ENCODE measurements at regions not wholly inside any gene's neighbourhood (a gene's known extent, or its start where the extent isn't known, plus 50 kb on each side); places are given as distances from the start of the nearest gene placed in this dataset.

DNA sequence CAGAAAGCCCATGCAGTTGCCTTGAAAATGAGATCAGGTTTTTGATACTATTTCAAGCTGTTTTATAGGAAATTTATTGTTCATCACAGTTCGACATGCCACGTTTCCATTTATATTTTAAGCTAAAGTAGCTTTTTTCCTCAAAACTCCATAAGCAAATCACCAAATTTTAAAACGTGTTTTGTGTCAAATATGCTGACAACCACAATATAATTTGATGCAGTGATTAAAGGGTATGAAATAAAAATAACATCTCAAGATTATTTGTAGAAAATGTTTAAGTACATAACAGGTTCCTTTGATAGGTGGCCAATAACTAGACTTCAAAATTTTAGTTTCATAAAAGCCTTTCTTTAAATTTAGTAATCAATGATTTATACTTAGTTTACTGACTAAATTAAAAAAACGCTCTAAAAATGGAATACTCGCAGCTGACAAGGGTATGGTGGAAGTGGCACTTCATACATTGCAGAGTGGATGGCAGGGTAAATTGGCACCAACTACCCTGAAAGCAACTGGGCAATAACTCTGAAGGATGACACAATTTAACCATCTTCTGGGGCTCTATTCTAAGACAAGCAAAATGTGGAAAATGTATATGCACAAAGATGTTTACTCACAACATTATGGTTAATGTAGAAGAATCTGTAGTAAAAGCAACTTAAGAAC is 481.6 kb downstream of the TNS3 start:
- Histone ChIP-seq H3K27ac (ENCODE audit: low read depth, low read length) (no peak overlapping the region), H4K91ac (ENCODE audit: low read depth, low read length) (no peak overlapping the region), H3K14ac (ENCODE audit: low read length) (no peak overlapping the region), H3K4ac (ENCODE audit: low read depth, low read length) (no peak overlapping the region), H3K9me3 (ENCODE audit: insufficient read depth, low read depth, low read length) (peaks cover 3% of the 10 kb centered on the region), H3K36me3 (ENCODE audit: control insufficient read depth in 1 of 2, insufficient read depth in 2 of 2, low read length in 2 of 2) (no peaks in the 10 kb centered on the region), H3K9ac (ENCODE audit: low read length) (no peak overlapping the region), H2BK5ac (ENCODE audit: low read depth, low read length, poor library complexity) (no peak overlapping the region), H3K4me3 (ENCODE audit: low read depth, low read length) (no peak overlapping the region), H4K12ac (ENCODE audit: low read depth, low read length) (no peak overlapping the region), H3K79me1 (ENCODE audit: low read length) (no peaks in the 10 kb centered on the region), H2AK5ac (ENCODE audit: low read length) (no peak overlapping the region), H3K4me1 (ENCODE audit: control insufficient read depth in 1 of 2, insufficient read depth in 2 of 2, low read length in 2 of 2) (no peaks in the 10 kb centered on the region), H2AFZ (ENCODE audit: insufficient read depth, low read length, poor library complexity) (no peak overlapping the region), H2BK12ac (ENCODE audit: low read length) (no peak overlapping the region), H3K23ac (ENCODE audit: low read length) (no peak overlapping the region), H2BK120ac (ENCODE audit: insufficient read depth, low read length, poor library complexity) (no peak overlapping the region), H4K8ac (ENCODE audit: low read depth, low read length) (no peak overlapping the region), H3K18ac (ENCODE audit: low read length) (no peak overlapping the region), H3K27me3 (ENCODE audit: insufficient read depth, low read length) (no peaks in the 10 kb centered on the region), H3K4me2 (ENCODE audit: low read length) (no peak overlapping the region), H3K79me2 (ENCODE audit: control insufficient read depth, insufficient read depth, low read length, poor library complexity) (no peaks in the 10 kb centered on the region)
- WGBS (ENCODE audit: extremely low coverage, insufficient coverage, insufficient read length), result no CpG with 5 or more reads among the region's 5 CpGs
- DNase-seq, result no peak

DNA sequence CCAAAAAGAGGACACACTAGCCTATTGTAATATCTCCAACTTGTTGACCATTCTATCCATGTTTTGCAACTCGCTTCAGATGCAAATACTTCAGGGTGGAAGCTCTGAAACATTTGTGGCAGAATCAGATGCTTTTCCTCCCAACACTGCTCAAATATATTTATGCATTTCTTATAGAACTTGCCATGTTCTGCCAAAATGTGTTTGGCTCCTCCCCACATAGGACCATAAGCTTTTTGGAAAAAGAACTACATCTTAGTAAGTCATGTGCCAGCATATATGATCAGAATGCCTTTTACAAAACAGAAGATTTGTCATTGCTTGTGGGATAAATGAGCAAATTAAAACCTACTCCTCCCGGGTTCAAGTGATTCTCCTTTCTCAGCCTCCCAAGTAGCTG is 484.5 kb downstream of the TNS3 start:
- no peak overlapping the region for H3K4me2 ChIP-seq (ENCODE audit: low read length)
- peaks cover 3% of the 10 kb centered on the region for H3K9me3 ChIP-seq (ENCODE audit: insufficient read depth, low read depth, low read length)
- H3K27ac ChIP-seq (ENCODE audit: low read depth, low read length), result no peak overlapping the region
- DNase-seq, result no peak
- no peak overlapping the region for H4K12ac ChIP-seq (ENCODE audit: low read depth, low read length)
- H2BK120ac ChIP-seq (ENCODE audit: insufficient read depth, low read length, poor library complexity), result no peak overlapping the region
- no peak overlapping the region for H2AFZ ChIP-seq (ENCODE audit: insufficient read depth, low read length, poor library complexity)
- H3K23ac ChIP-seq (ENCODE audit: low read length), result no peak overlapping the region
- no peak overlapping the region for H3K18ac ChIP-seq (ENCODE audit: low read length)
- H3K4ac ChIP-seq (ENCODE audit: low read depth, low read length), result no peak overlapping the region
- no peak overlapping the region for H3K14ac ChIP-seq (ENCODE audit: low read length)
- no peaks in the 10 kb centered on the region for H3K79me2 ChIP-seq (ENCODE audit: control insufficient read depth, insufficient read depth, low read length, poor library complexity)
- H2BK12ac ChIP-seq (ENCODE audit: low read length), result no peak overlapping the region
- no peaks in the 10 kb centered on the region for H3K36me3 ChIP-seq (ENCODE audit: control insufficient read depth in 1 of 2, insufficient read depth in 2 of 2, low read length in 2 of 2)
- no peaks in the 10 kb centered on the region for H3K79me1 ChIP-seq (ENCODE audit: low read length)
- WGBS (ENCODE audit: extremely low coverage, insufficient coverage, insufficient read length), result no CpG with 5 or more reads among the region's 2 CpGs
- H4K8ac ChIP-seq (ENCODE audit: low read depth, low read length), result no peak overlapping the region
- H3K27me3 ChIP-seq (ENCODE audit: insufficient read depth, low read length), result no peaks in the 10 kb centered on the region
- no peak overlapping the region for H3K9ac ChIP-seq (ENCODE audit: low read length)
- H4K91ac ChIP-seq (ENCODE audit: low read depth, low read length), result no peak overlapping the region
- no peak overlapping the region for H2BK5ac ChIP-seq (ENCODE audit: low read depth, low read length, poor library complexity)
- no peak overlapping the region for H2AK5ac ChIP-seq (ENCODE audit: low read length)
- no peaks in the 10 kb centered on the region for H3K4me1 ChIP-seq (ENCODE audit: control insufficient read depth in 1 of 2, insufficient read depth in 2 of 2, low read length in 2 of 2)
- no peak overlapping the region for H3K4me3 ChIP-seq (ENCODE audit: low read depth, low read length)

DNA sequence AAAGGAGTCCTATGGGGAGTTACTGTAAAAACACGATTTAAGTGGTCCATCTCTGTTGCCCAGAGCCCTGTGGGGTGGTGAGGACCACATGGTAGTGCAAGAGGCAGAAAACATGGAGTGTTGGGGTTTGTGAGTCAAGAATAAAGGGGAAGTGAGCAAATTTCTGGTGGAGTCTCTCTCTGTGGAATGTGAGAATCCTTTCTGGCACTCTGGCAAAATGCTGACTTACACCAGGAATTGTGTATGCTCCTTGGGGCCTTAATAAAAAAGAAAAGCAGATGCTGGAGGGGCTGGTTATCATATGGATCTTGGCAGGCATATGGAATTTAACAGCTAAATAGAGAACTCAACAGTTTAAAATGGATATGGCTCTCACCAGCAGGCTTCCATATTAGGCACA is 486.0 kb downstream of the TNS3 start:
- WGBS (ENCODE audit: extremely low coverage, insufficient coverage, insufficient read length), result no CpG with 5 or more reads among the region's 1 CpG
- no peak overlapping the region for H4K91ac ChIP-seq (ENCODE audit: low read depth, low read length)
- H3K14ac ChIP-seq (ENCODE audit: low read length), result no peak overlapping the region
- H3K18ac ChIP-seq (ENCODE audit: low read length), result no peak overlapping the region
- no peak overlapping the region for H3K4me2 ChIP-seq (ENCODE audit: low read length)
- H3K4me1 ChIP-seq (ENCODE audit: control insufficient read depth in 1 of 2, insufficient read depth in 2 of 2, low read length in 2 of 2), result no peaks in the 10 kb centered on the region
- H3K9ac ChIP-seq (ENCODE audit: low read length), result no peak overlapping the region
- H2AK5ac ChIP-seq (ENCODE audit: low read length), result no peak overlapping the region
- no peak overlapping the region for H2BK120ac ChIP-seq (ENCODE audit: insufficient read depth, low read length, poor library complexity)
- H3K27ac ChIP-seq (ENCODE audit: low read depth, low read length), result no peak overlapping the region
- no peaks in the 10 kb centered on the region for H3K36me3 ChIP-seq (ENCODE audit: control insufficient read depth in 1 of 2, insufficient read depth in 2 of 2, low read length in 2 of 2)
- no peak overlapping the region for H3K4ac ChIP-seq (ENCODE audit: low read depth, low read length)
- H4K8ac ChIP-seq (ENCODE audit: low read depth, low read length), result no peak overlapping the region
- H4K12ac ChIP-seq (ENCODE audit: low read depth, low read length), result no peak overlapping the region
- H2AFZ ChIP-seq (ENCODE audit: insufficient read depth, low read length, poor library complexity), result no peak overlapping the region
- DNase-seq, result no peak
- H3K79me2 ChIP-seq (ENCODE audit: control insufficient read depth, insufficient read depth, low read length, poor library complexity), result no peaks in the 10 kb centered on the region
- H3K9me3 ChIP-seq (ENCODE audit: insufficient read depth, low read depth, low read length), result peaks cover 2% of the 10 kb centered on the region
- H2BK5ac ChIP-seq (ENCODE audit: low read depth, low read length, poor library complexity), result no peak overlapping the region
- H3K79me1 ChIP-seq (ENCODE audit: low read length), result no peaks in the 10 kb centered on the region
- no peak overlapping the region for H3K23ac ChIP-seq (ENCODE audit: low read length)
- no peak overlapping the region for H2BK12ac ChIP-seq (ENCODE audit: low read length)
- no peaks in the 10 kb centered on the region for H3K27me3 ChIP-seq (ENCODE audit: insufficient read depth, low read length)
- no peak overlapping the region for H3K4me3 ChIP-seq (ENCODE audit: low read depth, low read length)

DNA sequence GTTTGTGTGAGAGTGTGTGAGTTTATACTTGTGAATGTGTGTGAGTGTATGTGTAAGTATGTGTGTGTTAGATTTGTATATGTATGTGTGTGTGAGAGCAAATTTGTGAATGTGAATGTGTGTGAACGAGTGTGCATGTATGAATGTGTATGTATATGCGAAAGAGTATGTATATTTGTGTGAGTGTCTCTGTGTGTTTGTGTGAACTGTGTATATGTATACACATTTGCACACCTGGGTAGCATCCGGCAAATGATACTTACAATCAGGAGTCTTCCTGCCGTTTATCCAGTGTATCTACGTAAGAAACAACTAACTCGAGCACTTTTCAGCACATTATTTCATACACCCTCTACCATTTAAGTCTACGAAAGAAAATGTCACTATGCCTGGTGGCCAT is 487.4 kb downstream of the TNS3 start:
- Histone ChIP-seq H3K18ac (ENCODE audit: low read length) (no peak overlapping the region), H4K12ac (ENCODE audit: low read depth, low read length) (no peak overlapping the region), H2AK5ac (ENCODE audit: low read length) (no peak overlapping the region), H4K8ac (ENCODE audit: low read depth, low read length) (no peak overlapping the region), H3K79me2 (ENCODE audit: control insufficient read depth, insufficient read depth, low read length, poor library complexity) (no peaks in the 10 kb centered on the region), H2BK120ac (ENCODE audit: insufficient read depth, low read length, poor library complexity) (no peak overlapping the region), H2AFZ (ENCODE audit: insufficient read depth, low read length, poor library complexity) (no peak overlapping the region), H3K27me3 (ENCODE audit: insufficient read depth, low read length) (no peaks in the 10 kb centered on the region), H3K23ac (ENCODE audit: low read length) (peak overlapping the region; percentile 37), H2BK12ac (ENCODE audit: low read length) (no peak overlapping the region), H3K4ac (ENCODE audit: low read depth, low read length) (no peak overlapping the region), H2BK5ac (ENCODE audit: low read depth, low read length, poor library complexity) (no peak overlapping the region), H3K36me3 (ENCODE audit: control insufficient read depth in 1 of 2, insufficient read depth in 2 of 2, low read length in 2 of 2) (no peaks in the 10 kb centered on the region), H3K4me3 (ENCODE audit: low read depth, low read length) (no peak overlapping the region), H3K9ac (ENCODE audit: low read length) (no peak overlapping the region), H3K9me3 (ENCODE audit: insufficient read depth, low read depth, low read length) (peaks cover 2% of the 10 kb centered on the region), H4K91ac (ENCODE audit: low read depth, low read length) (no peak overlapping the region), H3K4me2 (ENCODE audit: low read length) (no peak overlapping the region), H3K14ac (ENCODE audit: low read length) (no peak overlapping the region), H3K79me1 (ENCODE audit: low read length) (no peaks in the 10 kb centered on the region), H3K27ac (ENCODE audit: low read depth, low read length) (no peak overlapping the region), H3K4me1 (ENCODE audit: control insufficient read depth in 1 of 2, insufficient read depth in 2 of 2, low read length in 2 of 2) (no peaks in the 10 kb centered on the region)
- WGBS (ENCODE audit: extremely low coverage, insufficient coverage, insufficient read length), result 100% methylated on average over 2 of the region's 7 CpGs
- DNase-seq, result no peak
